ENCODE measurements at regions not wholly inside any gene's neighbourhood (a gene's known extent, or its start where the extent isn't known, plus 50 kb on each side); places are given as distances from the start of the nearest gene placed in this dataset.

DNA sequence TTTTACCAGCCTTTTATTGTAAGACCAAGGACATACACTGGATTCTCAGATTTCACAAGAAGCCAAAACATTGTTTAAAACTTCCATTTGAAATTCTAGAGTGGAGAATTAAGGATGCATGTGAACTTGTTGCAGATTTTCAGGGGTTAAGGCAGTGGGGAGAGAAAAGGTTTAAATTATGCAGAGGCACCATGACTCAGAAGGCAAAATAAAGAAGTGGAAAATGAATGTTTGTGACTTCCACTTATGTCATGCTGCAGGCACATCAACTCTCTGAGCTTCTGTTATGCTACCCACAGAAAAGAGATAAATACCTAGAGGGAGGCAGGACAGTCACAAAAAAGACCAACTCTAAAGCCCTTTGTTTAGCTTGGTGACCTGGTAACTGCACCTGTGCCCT, 84.4 kb upstream of the BET1 start:
- Histone ChIP-seq H3K27ac (no peak overlapping the region), H3K4me3 (no peak overlapping the region), H3K27me3 (no peaks in the 10 kb centered on the region), H3K4me1 (peaks cover 0 to 7% (median 0%) of the 10 kb centered on the region in 3 donors), H3K9me3 (no peaks in the 10 kb centered on the region), H3K36me3 (no peaks in the 10 kb centered on the region)
- ATAC-seq, result no peak
- TF ChIP-seq POLR2A (IDR thresholded peaks at IDR 0.05) (no peak), EP300 (IDR thresholded peaks at IDR 0.05) (no peak), POLR2AphosphoS5 (IDR thresholded peaks at IDR 0.05) (no peak)
- TF ChIP-seq, protein P1, sequence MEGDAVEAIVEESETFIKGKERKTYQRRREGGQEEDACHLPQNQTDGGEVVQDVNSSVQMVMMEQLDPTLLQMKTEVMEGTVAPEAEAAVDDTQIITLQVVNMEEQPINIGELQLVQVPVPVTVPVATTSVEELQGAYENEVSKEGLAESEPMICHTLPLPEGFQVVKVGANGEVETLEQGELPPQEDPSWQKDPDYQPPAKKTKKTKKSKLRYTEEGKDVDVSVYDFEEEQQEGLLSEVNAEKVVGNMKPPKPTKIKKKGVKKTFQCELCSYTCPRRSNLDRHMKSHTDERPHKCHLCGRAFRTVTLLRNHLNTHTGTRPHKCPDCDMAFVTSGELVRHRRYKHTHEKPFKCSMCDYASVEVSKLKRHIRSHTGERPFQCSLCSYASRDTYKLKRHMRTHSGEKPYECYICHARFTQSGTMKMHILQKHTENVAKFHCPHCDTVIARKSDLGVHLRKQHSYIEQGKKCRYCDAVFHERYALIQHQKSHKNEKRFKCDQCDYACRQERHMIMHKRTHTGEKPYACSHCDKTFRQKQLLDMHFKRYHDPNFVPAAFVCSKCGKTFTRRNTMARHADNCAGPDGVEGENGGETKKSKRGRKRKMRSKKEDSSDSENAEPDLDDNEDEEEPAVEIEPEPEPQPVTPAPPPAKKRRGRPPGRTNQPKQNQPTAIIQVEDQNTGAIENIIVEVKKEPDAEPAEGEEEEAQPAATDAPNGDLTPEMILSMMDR (IDR thresholded peaks at IDR 0.05), result no peak

DNA sequence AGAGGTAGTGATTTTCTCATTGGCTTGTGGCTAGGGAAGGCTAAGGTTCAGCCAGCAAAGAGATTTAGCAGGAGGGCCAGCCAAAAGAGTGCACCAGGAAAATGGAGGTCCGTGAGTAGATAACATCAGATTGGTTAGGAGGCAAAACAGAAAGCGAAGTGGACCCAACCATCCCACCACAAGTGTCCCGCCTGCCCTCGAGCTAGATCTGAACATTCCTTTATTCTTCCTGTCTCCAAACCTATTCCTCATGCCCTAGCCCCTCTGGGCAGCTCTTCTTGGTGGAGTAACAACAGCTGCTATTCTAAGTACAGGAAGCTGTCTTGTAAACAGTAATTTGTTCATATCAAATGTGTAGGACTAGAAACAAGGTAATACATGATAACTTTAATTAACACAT, 85.7 kb upstream of the BET1 start:
- TF ChIP-seq EP300 (IDR thresholded peaks at IDR 0.05), result no peak
- TF ChIP-seq POLR2A (IDR thresholded peaks at IDR 0.05), result no peak
- TF ChIP-seq, protein P1 (IDR thresholded peaks at IDR 0.05), result no peak
- no peak for TF ChIP-seq POLR2AphosphoS5 (IDR thresholded peaks at IDR 0.05)
- ATAC-seq, result no peak
- no peak overlapping the region for H3K4me3 ChIP-seq
- H3K4me1 ChIP-seq, result peaks cover 0 to 7% (median 0%) of the 10 kb centered on the region in 3 donors
- WGBS, 2 donors (ENCODE audit: low coverage in 1 of 2), result 57 to 76% methylated on average over 3 to 4 of the region's 4 CpGs
- H3K9me3 ChIP-seq, result no peaks in the 10 kb centered on the region
- no peaks in the 10 kb centered on the region for H3K36me3 ChIP-seq
- H3K27me3 ChIP-seq, result no peaks in the 10 kb centered on the region
- no peak overlapping the region for H3K27ac ChIP-seq

DNA sequence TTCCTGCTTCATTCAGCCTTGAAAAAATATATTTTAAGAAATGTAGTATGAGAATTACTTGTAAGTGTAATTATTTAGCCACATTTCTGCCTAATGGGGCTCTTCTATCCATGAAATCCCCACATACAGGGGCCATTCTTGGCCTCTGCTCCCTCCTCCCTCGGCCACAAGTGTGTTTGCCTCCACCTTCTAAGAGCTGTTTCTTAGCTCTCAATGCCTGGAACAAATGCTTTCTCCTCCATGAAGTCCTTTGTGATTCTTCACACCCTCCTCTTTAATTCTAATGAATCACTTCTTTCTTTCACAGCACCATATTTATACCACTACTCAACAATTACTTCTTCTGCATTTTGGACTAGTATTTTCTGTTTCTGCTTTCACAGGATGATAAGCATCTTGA, 88.8 kb upstream of the BET1 start:
- Histone ChIP-seq H3K4me3 (no peak overlapping the region), H3K36me3 (no peaks in the 10 kb centered on the region), H3K9me3 (no peaks in the 10 kb centered on the region), H3K27me3 (no peaks in the 10 kb centered on the region), H3K27ac (no peak overlapping the region), H3K4me1 (peaks cover 0 to under 1% (median 0%) of the 10 kb centered on the region in 3 donors)
- no peak for ATAC-seq
- TF ChIP-seq EP300 (IDR thresholded peaks at IDR 0.05) (no peak), POLR2AphosphoS5 (IDR thresholded peaks at IDR 0.05) (no peak), POLR2A (IDR thresholded peaks at IDR 0.05) (no peak)
- TF ChIP-seq, protein P1 (IDR thresholded peaks at IDR 0.05), result no peak
- 60 to 67% methylated on average over 1 of the region's 1 CpG for WGBS, 2 donors (ENCODE audit: low coverage in 1 of 2)

DNA sequence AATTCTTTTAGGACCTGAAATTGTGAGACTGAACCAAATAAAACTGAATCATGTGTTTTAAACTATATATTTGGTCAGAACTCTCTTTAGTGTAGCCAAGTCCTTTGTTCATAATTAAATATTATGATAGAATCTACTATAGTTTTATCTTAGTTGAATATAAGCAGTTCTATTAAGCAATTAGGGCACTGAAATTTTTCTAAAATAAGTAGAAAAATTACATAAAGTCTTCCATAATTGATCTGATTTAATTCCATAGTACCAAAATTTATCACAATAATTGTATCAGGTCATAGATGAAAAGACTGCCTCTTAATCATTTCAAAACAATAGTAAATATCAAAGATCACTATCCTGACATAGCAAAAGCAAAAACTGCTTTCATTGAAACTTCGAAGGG, 90.1 kb upstream of the BET1 start:
- Histone ChIP-seq H3K36me3 (no peaks in the 10 kb centered on the region), H3K27me3 (no peaks in the 10 kb centered on the region), H3K9me3 (no peaks in the 10 kb centered on the region), H3K4me1 (no peaks in the 10 kb centered on the region), H3K4me3 (no peak overlapping the region), H3K27ac (no peak overlapping the region)
- no peak for ATAC-seq
- TF ChIP-seq EP300 (IDR thresholded peaks at IDR 0.05) (no peak), POLR2A (IDR thresholded peaks at IDR 0.05) (no peak), POLR2AphosphoS5 (IDR thresholded peaks at IDR 0.05) (no peak)
- TF ChIP-seq, protein P1 (IDR thresholded peaks at IDR 0.05), result no peak
- 76 to 100% methylated on average over 1 of the region's 1 CpG for WGBS, 2 donors (ENCODE audit: low coverage in 1 of 2)

DNA sequence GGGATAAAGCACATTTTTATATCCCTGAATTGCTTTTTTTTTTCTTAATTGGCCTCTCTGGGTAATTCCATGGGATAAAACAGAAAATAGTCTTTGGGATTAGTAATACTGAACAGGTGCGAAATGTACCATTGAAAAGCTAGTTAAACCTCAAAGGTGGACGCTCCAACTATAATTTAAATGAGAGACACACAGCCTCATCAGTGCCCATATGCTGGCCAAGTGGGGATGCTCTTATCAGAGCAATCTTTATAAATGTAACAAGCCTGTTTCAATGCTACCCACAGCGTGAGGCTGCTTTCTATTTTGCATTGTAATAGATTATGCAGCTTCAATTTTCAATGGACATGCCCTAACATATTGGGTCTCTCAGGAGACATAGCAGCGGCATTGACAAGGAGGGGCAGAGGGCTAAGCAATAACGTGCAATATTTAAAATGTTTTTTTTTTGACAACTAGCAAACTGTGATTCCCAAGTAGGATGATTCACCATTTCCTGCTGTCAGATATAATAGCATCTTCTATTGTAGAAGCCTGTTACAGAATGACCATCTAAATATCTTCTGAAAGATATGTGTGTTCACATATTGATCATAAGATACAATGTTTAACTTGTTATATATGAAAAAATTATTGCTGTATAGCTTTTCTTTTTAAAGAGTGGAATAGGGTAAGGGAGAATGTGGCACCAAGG, 91.3 kb upstream of the BET1 start:
- 76 to 88% methylated on average over 5 of the region's 5 CpGs for WGBS, 2 donors (ENCODE audit: low coverage in 1 of 2)
- Histone ChIP-seq H3K36me3 (no peaks in the 10 kb centered on the region), H3K4me3 (no peak overlapping the region), H3K27ac (no peak overlapping the region), H3K4me1 (no peaks in the 10 kb centered on the region), H3K27me3 (no peaks in the 10 kb centered on the region), H3K9me3 (no peaks in the 10 kb centered on the region)
- ATAC-seq, result no peak
- TF ChIP-seq POLR2AphosphoS5 (IDR thresholded peaks at IDR 0.05) (no peak), POLR2A (IDR thresholded peaks at IDR 0.05) (no peak), EP300 (IDR thresholded peaks at IDR 0.05) (no peak)
- TF ChIP-seq, protein P1 (IDR thresholded peaks at IDR 0.05), result no peak
